OCI-LY7 (cell line): ENCODE measurements at regions not wholly inside any gene's neighbourhood (a gene's known extent, or its start where the extent isn't known, plus 50 kb on each side); places are given as distances from the start of the nearest gene placed in this dataset.

Experiments used
- BruUV-seq: library from RNA; stranded (reverse); fragments of 400-500 nt; replicated peaks from 2 replicates; lab custom pipeline; 2021; lab: Mats Ljungman, UMichigan
- CTCF ChIA-PET: fragments of 300-600 bp; sonication (Branson Sonifier 250); formaldehyde crosslinking; loops from one replicate; lab custom pipeline; 2022; ENCODE audit warnings: antibody characterized with exemption; ENCODE audit not compliant: unreplicated experiment; lab: Charles Lee
- POLR2A ChIA-PET: fragments of 300-600 bp; sonication (Branson Sonifier 250); formaldehyde crosslinking; loops from one replicate; lab custom pipeline; 2022; ENCODE audit warnings: antibody characterized with exemption; lab: Charles Lee
- DNase-seq: peaks from one replicate; pipeline ENCODE4 v3.0.0-alpha.2; 2015; ENCODE audit warnings: low spot score
- H2AFZ ChIP-seq: fragments of 200-600 bp; sonication (generic), shearing (Covaris generic); 2 replicates; pipeline ENCODE4 v1.6.1; 2014; ENCODE audit warnings: mild to moderate bottlenecking, antibody characterized with exemption, low read length, moderate library complexity
- H3K27ac ChIP-seq: fragments of 200-600 bp; sonication (generic); 2 replicates; pipeline ENCODE4 v1.5.1; 2014; ENCODE audit warnings: mixed run types, low read depth, mild to moderate bottlenecking, moderate library complexity, low read length, inconsistent platforms; ENCODE audit not compliant: poor library complexity, severe bottlenecking
- H3K36me3 ChIP-seq: fragments of 200-600 bp; sonication (generic); 2 replicates; pipeline ENCODE4 v1.6.1; 2014; ENCODE audit warnings: mild to moderate bottlenecking, antibody characterized with exemption, low read length, moderate library complexity, mixed read lengths; ENCODE audit not compliant: insufficient read depth
- H3K4me1 ChIP-seq: fragments of 200-600 bp; sonication (generic); 2 replicates; pipeline ENCODE4 v1.5.1; 2014; ENCODE audit warnings: mild to moderate bottlenecking, low read length; ENCODE audit not compliant: insufficient read depth, poor library complexity, severe bottlenecking
- H3K4me2 ChIP-seq: fragments of 200-600 bp; sonication (generic); 2 replicates; pipeline ENCODE4 v1.6.1; 2014; ENCODE audit warnings: mild to moderate bottlenecking, low read length
- H3K4me3 ChIP-seq: fragments of 200-600 bp; sonication (generic); 2 replicates; pipeline ENCODE4 v1.5.1; 2014; ENCODE audit warnings: mild to moderate bottlenecking, low read depth, low read length; ENCODE audit not compliant: poor library complexity, severe bottlenecking
- H3K79me2 ChIP-seq: fragments of 200-600 bp; sonication (generic); 2 replicates; pipeline ENCODE4 v1.6.1; 2016; ENCODE audit warnings: low read depth, mild to moderate bottlenecking, low read length, moderate library complexity, mixed read lengths; ENCODE audit not compliant: insufficient read depth
- H3K9me2 ChIP-seq: fragments of 200-600 bp; sonication (generic); 2 replicates; pipeline ENCODE4 v1.6.1; 2016; ENCODE audit warnings: mild to moderate bottlenecking, low read length, mixed read lengths; ENCODE audit not compliant: insufficient read depth
- H3K9me3 ChIP-seq: fragments of 200-600 bp; sonication (generic); 2 replicates; pipeline ENCODE4 v1.6.1; 2014; ENCODE audit warnings: mild to moderate bottlenecking, mixed run types, low read length, mixed read lengths
- H4K20me1 ChIP-seq: fragments of 200-600 bp; sonication (generic); 2 replicates; pipeline ENCODE4 v1.6.1; 2014; ENCODE audit warnings: mild to moderate bottlenecking, antibody characterized with exemption, low read length, moderate library complexity, mixed read lengths; ENCODE audit not compliant: insufficient read depth
- EZH2phosphoT487 ChIP-seq: fragments of 200-600 bp; sonication (generic); IDR thresholded peaks from 2 replicates; pipeline ENCODE4 v1.6.1; 2018; ENCODE audit warnings: low read depth, borderline replicate concordance, mild to moderate bottlenecking, mixed run types, antibody characterized with exemption, low read length, moderate library complexity, mixed read lengths
- intact Hi-C: fragments of 100-400 bp; cut with micrococcal nuclease; formaldehyde crosslinking; loops from one replicate; pipeline ENCODE4 v1.10.0; 2022; ENCODE audit not compliant: unreplicated experiment
- TF ChIP-seq, protein P1 (sequence below): fragments of 200-600 bp; sonication (generic); conservative IDR thresholded peaks from 2 replicates; pipeline ENCODE4 v1.5.1; 2014; ENCODE audit warnings: mild to moderate bottlenecking, antibody characterized with exemption, low read length, moderate library complexity, mixed read lengths

DNA sequence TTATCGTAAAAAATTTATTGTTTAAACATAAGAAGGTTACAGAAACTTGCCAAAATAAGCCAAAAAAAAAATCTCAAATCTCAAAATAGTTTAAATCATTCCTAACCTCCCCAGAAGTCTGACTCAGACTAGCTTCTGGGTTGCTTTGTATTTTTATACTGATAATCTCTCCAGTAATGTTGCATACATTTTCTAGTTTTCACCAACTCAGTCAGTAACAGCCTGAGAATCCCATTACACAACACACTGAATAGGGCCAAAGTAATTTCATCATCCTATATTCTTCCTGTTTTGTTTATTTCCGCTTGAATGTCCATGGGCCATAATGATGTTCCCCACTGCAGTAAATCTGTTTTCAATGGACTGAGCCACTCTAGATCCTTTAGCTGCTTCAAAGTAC is 478.5 kb downstream of the GPAM start:
- H4K20me1 ChIP-seq, result no peaks in the 10 kb centered on the region
- intact Hi-C loops, result no loop called here
- no peak overlapping the region for H2AFZ ChIP-seq
- ChIA-PET POLR2A (no interaction called here), CTCF (no interaction called here)
- no peaks in the 10 kb centered on the region for H3K36me3 ChIP-seq
- H3K27ac ChIP-seq, result no peak overlapping the region
- DNase-seq, result no peak
- no peaks in the 10 kb centered on the region for H3K79me2 ChIP-seq
- H3K4me1 ChIP-seq, result no peaks in the 10 kb centered on the region
- H3K4me3 ChIP-seq, result no peak overlapping the region
- BruUV-seq, result no TSS peak
- H3K9me3 ChIP-seq, result no peaks in the 10 kb centered on the region
- H3K4me2 ChIP-seq, result no peak overlapping the region
- H3K9me2 ChIP-seq, result no peaks in the 10 kb centered on the region
- TF ChIP-seq, protein P1, sequence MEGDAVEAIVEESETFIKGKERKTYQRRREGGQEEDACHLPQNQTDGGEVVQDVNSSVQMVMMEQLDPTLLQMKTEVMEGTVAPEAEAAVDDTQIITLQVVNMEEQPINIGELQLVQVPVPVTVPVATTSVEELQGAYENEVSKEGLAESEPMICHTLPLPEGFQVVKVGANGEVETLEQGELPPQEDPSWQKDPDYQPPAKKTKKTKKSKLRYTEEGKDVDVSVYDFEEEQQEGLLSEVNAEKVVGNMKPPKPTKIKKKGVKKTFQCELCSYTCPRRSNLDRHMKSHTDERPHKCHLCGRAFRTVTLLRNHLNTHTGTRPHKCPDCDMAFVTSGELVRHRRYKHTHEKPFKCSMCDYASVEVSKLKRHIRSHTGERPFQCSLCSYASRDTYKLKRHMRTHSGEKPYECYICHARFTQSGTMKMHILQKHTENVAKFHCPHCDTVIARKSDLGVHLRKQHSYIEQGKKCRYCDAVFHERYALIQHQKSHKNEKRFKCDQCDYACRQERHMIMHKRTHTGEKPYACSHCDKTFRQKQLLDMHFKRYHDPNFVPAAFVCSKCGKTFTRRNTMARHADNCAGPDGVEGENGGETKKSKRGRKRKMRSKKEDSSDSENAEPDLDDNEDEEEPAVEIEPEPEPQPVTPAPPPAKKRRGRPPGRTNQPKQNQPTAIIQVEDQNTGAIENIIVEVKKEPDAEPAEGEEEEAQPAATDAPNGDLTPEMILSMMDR, result no peak
- TF ChIP-seq EZH2phosphoT487, result no peak

DNA sequence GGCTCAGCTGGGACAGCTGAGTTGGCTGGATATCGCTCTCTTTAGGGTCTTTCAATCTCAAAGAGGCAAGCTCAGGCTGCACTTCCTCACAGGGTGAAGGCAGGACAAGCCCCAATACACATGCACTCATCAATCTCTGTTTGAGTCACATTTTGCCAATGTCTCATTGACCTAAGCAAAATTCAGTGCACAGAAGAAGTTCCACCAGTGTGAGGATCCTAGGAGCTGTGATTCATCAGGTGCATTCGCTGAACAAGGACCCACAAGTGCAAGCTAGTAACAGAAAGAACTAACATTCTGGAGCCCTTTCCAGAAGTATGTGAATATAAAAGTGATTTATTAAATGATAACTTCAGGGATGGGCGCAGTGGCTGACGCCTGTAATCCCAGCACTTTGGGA is 477.2 kb downstream of the GPAM start:
- H3K36me3 ChIP-seq, result no peaks in the 10 kb centered on the region
- no peak overlapping the region for H2AFZ ChIP-seq
- H3K9me3 ChIP-seq, result no peaks in the 10 kb centered on the region
- no peak overlapping the region for H3K27ac ChIP-seq
- no TSS peak for BruUV-seq
- no peaks in the 10 kb centered on the region for H4K20me1 ChIP-seq
- DNase-seq, result no peak
- no peaks in the 10 kb centered on the region for H3K4me1 ChIP-seq
- ChIA-PET CTCF (no interaction called here), POLR2A (interaction anchor here (0.6 kb wide), 1 partner anchor 1475 kb away, joined by 7 read pairs; no protein-coding TSS in a partner anchor)
- H3K9me2 ChIP-seq, result no peaks in the 10 kb centered on the region
- no peak overlapping the region for H3K4me2 ChIP-seq
- no peaks in the 10 kb centered on the region for H3K79me2 ChIP-seq
- intact Hi-C loops, result no loop called here
- no peak overlapping the region for H3K4me3 ChIP-seq
- TF ChIP-seq EZH2phosphoT487, result no peak
- TF ChIP-seq, protein P1, result no peak

DNA sequence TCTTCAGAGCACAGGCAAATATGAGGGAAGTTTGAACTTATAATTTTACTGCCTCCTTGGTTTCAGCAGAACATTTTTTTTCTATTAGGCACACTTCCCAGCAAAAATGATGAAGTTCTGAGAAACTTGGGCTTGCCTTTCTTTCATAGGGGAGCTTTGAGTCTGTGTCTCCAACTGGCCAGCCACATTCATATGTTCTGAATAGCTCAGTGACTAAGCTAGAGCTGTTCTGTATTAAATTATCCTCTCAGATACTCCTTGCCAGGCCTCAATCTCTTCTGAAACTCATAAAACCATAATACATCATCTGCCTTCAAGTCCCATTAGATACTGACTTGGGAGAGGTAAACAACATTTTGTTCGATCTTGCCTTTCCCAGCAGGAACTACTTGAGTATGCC is 476.5 kb downstream of the GPAM start:
- H3K9me2 ChIP-seq, result no peaks in the 10 kb centered on the region
- H3K9me3 ChIP-seq, result no peaks in the 10 kb centered on the region
- H3K4me3 ChIP-seq, result no peak overlapping the region
- no peaks in the 10 kb centered on the region for H3K79me2 ChIP-seq
- no peak for DNase-seq
- POLR2A ChIA-PET, result no interaction called here
- no peak overlapping the region for H3K4me2 ChIP-seq
- no peak overlapping the region for H3K27ac ChIP-seq
- intact Hi-C loops, result no loop called here
- H4K20me1 ChIP-seq, result no peaks in the 10 kb centered on the region
- no peaks in the 10 kb centered on the region for H3K4me1 ChIP-seq
- CTCF ChIA-PET, result no interaction called here
- BruUV-seq, result no TSS peak
- H3K36me3 ChIP-seq, result no peaks in the 10 kb centered on the region
- TF ChIP-seq, protein P1, result no peak
- TF ChIP-seq EZH2phosphoT487, result no peak
- H2AFZ ChIP-seq, result no peak overlapping the region
